Uterus (tissue), 2 donors: ENCODE measurements at regions not wholly inside any gene's neighbourhood (a gene's known extent, or its start where the extent isn't known, plus 50 kb on each side); places are given as distances from the start of the nearest gene placed in this dataset.

Experiments
- CTCF ChIP-seq, 4 experiments: fragments of 200-600 bp in 2 of 4; fragments of 450-650 bp in 2 of 4; sonication (generic) in 2 of 4; IDR thresholded peaks; one replicate each; pipeline ENCODE4 v1.5.1; 2016 to 2019; ENCODE audit warnings: antibody characterized with exemption in 4 of 4, mild to moderate bottlenecking in 2 of 4, moderate library complexity in 1 of 4
- POLR2A ChIP-seq, 2 donors: fragments of 450-650 bp; IDR thresholded peaks; one replicate each; pipeline ENCODE4 v1.6.1; 2016; ENCODE audit warnings: antibody characterized with exemption in 2 of 2, mild to moderate bottlenecking in 1 of 2, moderate library complexity in 1 of 2

- TF ChIP-seq POLR2A (IDR thresholded peaks at IDR 0.05) (no peak), CTCF (IDR thresholded peaks at IDR 0.05) (no peak)
Measured at GRCh38 chr13:40095695-40096356, 440.4 kb downstream of the COG6 start.
